Muscle of leg (tissue), 3 donors: ENCODE measurements at regions not wholly inside any gene's neighbourhood (a gene's known extent, or its start where the extent isn't known, plus 50 kb on each side); places are given as distances from the start of the nearest gene placed in this dataset.

Experiments
- DNase-seq: peaks from one replicate; pipeline ENCODE4 v3.0.0; 2013
- H3K27ac ChIP-seq: one replicate; pipeline ENCODE4 v1.5.1; 2013; ENCODE audit warnings: mild to moderate bottlenecking, low read length, control low read depth
- H3K27me3 ChIP-seq: one replicate; pipeline ENCODE4 v1.6.1; 2013; ENCODE audit warnings: low read length; ENCODE audit not compliant: control insufficient read depth, insufficient read depth
- H3K36me3 ChIP-seq: one replicate; pipeline ENCODE4 v1.6.1; 2013; ENCODE audit warnings: low read length; ENCODE audit not compliant: control insufficient read depth, insufficient read depth
- H3K4me1 ChIP-seq: one replicate; pipeline ENCODE4 v1.6.1; 2013; ENCODE audit warnings: low read length; ENCODE audit not compliant: control insufficient read depth, insufficient read depth
- H3K4me3 ChIP-seq: one replicate; pipeline ENCODE4 v1.5.1; 2013; ENCODE audit warnings: low read length, control low read depth
- H3K9me3 ChIP-seq: replicated peaks from 2 replicates; pipeline ENCODE4 v1.6.1; 2013; ENCODE audit warnings: low read depth, low read length; ENCODE audit not compliant: control insufficient read depth
- WGBS: methylation state at CpG from one replicate; pipeline ENCODE4 v1.1.5; 2013; ENCODE audit warnings: missing lambda C conversion rate; ENCODE audit not compliant: insufficient coverage; 5-methylcytosine and 5-hydroxymethylcytosine counted together

GRCh38 chr10:106500041-106500924, 664.2 kb downstream of the SORCS1 start:
- Histone ChIP-seq H3K4me3 (no peak overlapping the region), H3K36me3 (no peaks in the 10 kb centered on the region), H3K9me3 (no peaks in the 10 kb centered on the region), H3K27me3 (no peaks in the 10 kb centered on the region), H3K27ac (no peak overlapping the region), H3K4me1 (no peaks in the 10 kb centered on the region)
- DNase-seq = no peak
- 40% methylated on average over 1 of the region's 1 CpG for WGBS

GRCh38 chr10:106499448-106499847, 665.1 kb downstream of the SORCS1 start:
- Histone ChIP-seq H3K27ac (no peak overlapping the region), H3K4me3 (no peak overlapping the region), H3K27me3 (no peaks in the 10 kb centered on the region), H3K36me3 (no peaks in the 10 kb centered on the region), H3K9me3 (no peaks in the 10 kb centered on the region), H3K4me1 (no peaks in the 10 kb centered on the region)
- no CpG with 5 or more reads among the region's 2 CpGs for WGBS
- no peak for DNase-seq

GRCh38 chr10:106498675-106499074, 665.8 kb downstream of the SORCS1 start:
- Histone ChIP-seq H3K4me1 (no peaks in the 10 kb centered on the region), H3K27me3 (no peaks in the 10 kb centered on the region), H3K27ac (no peak overlapping the region), H3K36me3 (no peaks in the 10 kb centered on the region), H3K9me3 (no peaks in the 10 kb centered on the region), H3K4me3 (no peak overlapping the region)
- no peak for DNase-seq
- WGBS = no CpG with 5 or more reads among the region's 4 CpGs

GRCh38 chr10:106495931-106496330, 668.6 kb downstream of the SORCS1 start:
- no peak overlapping the region for H3K4me3 ChIP-seq
- H3K4me1 ChIP-seq = no peaks in the 10 kb centered on the region
- H3K27ac ChIP-seq = no peak overlapping the region
- no CpG with 5 or more reads among the region's 3 CpGs for WGBS
- no peak for DNase-seq
- no peaks in the 10 kb centered on the region for H3K36me3 ChIP-seq
- H3K27me3 ChIP-seq = no peaks in the 10 kb centered on the region
- no peaks in the 10 kb centered on the region for H3K9me3 ChIP-seq

- H3K9me3 ChIP-seq = no peaks in the 10 kb centered on the region
- DNase-seq = peak; percentile 18
Observed at GRCh38 chr10:106493751-106494150, 670.8 kb downstream of the SORCS1 start.

GRCh38 chr10:106493226-106493625, 671.3 kb downstream of the SORCS1 start:
- WGBS = 50% methylated on average over 1 of the region's 3 CpGs
- Histone ChIP-seq H3K27me3 (no peaks in the 10 kb centered on the region), H3K4me1 (no peaks in the 10 kb centered on the region), H3K4me3 (no peak overlapping the region), H3K27ac (no peak overlapping the region), H3K36me3 (no peaks in the 10 kb centered on the region), H3K9me3 (no peaks in the 10 kb centered on the region)
- DNase-seq = no peak

More at GRCh38 chr10:106493751-106494150, 670.8 kb downstream of the SORCS1 start:
- H3K27me3 ChIP-seq = no peaks in the 10 kb centered on the region
- WGBS = no CpG with 5 or more reads among the region's 1 CpG
- no peak overlapping the region for H3K4me3 ChIP-seq
- no peaks in the 10 kb centered on the region for H3K4me1 ChIP-seq
- no peaks in the 10 kb centered on the region for H3K36me3 ChIP-seq
- H3K27ac ChIP-seq = no peak overlapping the region

- Histone ChIP-seq H3K27ac (no peak overlapping the region), H3K9me3 (no peaks in the 10 kb centered on the region), H3K36me3 (no peaks in the 10 kb centered on the region), H3K4me3 (no peak overlapping the region), H3K4me1 (no peaks in the 10 kb centered on the region), H3K27me3 (no peaks in the 10 kb centered on the region)
- no peak for DNase-seq
- WGBS = no CpG with 5 or more reads among the region's 1 CpG
Observed at GRCh38 chr10:106487726-106488125, 676.8 kb downstream of the SORCS1 start.

- H3K36me3 ChIP-seq = no peaks in the 10 kb centered on the region
- no CpG with 5 or more reads among the region's 4 CpGs for WGBS
- no peak for DNase-seq
- H3K27ac ChIP-seq = no peak overlapping the region
- H3K9me3 ChIP-seq = no peaks in the 10 kb centered on the region
- H3K4me3 ChIP-seq = no peak overlapping the region
- no peaks in the 10 kb centered on the region for H3K27me3 ChIP-seq
- H3K4me1 ChIP-seq = no peaks in the 10 kb centered on the region
Observed at GRCh38 chr10:106481598-106482275, 682.8 kb downstream of the SORCS1 start.

- Histone ChIP-seq H3K9me3 (no peaks in the 10 kb centered on the region), H3K27me3 (no peaks in the 10 kb centered on the region), H3K4me1 (no peaks in the 10 kb centered on the region), H3K27ac (no peak overlapping the region), H3K36me3 (no peaks in the 10 kb centered on the region), H3K4me3 (no peak overlapping the region)
- WGBS = no CpG with 5 or more reads among the region's 4 CpGs
- DNase-seq = no peak
Observed at GRCh38 chr10:106479636-106480035, 684.9 kb downstream of the SORCS1 start.

GRCh38 chr10:106474876-106475275, 689.6 kb downstream of the SORCS1 start:
- Histone ChIP-seq H3K36me3 (no peaks in the 10 kb centered on the region), H3K27me3 (no peaks in the 10 kb centered on the region), H3K9me3 (no peaks in the 10 kb centered on the region), H3K27ac (no peak overlapping the region), H3K4me3 (no peak overlapping the region), H3K4me1 (no peaks in the 10 kb centered on the region)
- DNase-seq = no peak
